ENCODE measurements at regions not wholly inside any gene's neighbourhood (a gene's known extent, or its start where the extent isn't known, plus 50 kb on each side); places are given as distances from the start of the nearest gene placed in this dataset.
"Not testable (repeated sequence)": the region's sequence is repeated elsewhere in the genome, so short reads cannot be mapped to it uniquely, and the experiment has no call there.

DNA sequence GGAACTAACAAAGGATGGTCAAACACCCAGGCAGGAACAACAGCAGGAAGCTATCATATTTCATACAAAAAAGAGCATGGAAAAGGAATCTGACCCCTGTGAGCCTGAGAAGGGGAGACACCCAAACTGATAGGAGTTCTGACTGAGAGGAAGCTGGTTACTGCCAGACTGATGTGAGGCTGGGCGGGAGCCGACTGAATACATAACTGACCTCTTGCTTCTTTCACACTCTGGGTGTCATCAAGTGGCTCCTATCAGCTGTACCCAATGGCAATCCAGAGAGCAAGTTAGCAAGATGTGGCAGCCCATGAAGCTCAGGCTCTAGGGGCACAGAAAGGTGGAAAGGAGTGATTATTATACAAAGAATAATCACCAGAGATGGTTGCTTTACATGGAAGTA lies 795.1 kb upstream of the HS3ST5 start:
- H3K9me3 ChIP-seq: peaks cover 0 to 5% (median 0%) of the 10 kb centered on the region in 8 donors
- no peak overlapping the region for H3K27ac ChIP-seq
- H3K27me3 ChIP-seq (replicated peaks in 1 of 7): no peaks in the 10 kb centered on the region
- intact Hi-C loops (cut with DNase I; ENCODE audit: low total_unique reads): no loop called here
- no peaks in the 10 kb centered on the region for H3K36me3 ChIP-seq
- WGBS, 5 donors: 53 to 72% (median 60%) methylated on average over 2 of the region's 2 CpGs
- H3K4me1 ChIP-seq: no peaks in the 10 kb centered on the region
- TF ChIP-seq POLR2A (IDR thresholded peaks at IDR 0.05) (no peak), POLR2AphosphoS5 (IDR thresholded peaks at IDR 0.05) (no peak)
- TF ChIP-seq, protein P1, sequence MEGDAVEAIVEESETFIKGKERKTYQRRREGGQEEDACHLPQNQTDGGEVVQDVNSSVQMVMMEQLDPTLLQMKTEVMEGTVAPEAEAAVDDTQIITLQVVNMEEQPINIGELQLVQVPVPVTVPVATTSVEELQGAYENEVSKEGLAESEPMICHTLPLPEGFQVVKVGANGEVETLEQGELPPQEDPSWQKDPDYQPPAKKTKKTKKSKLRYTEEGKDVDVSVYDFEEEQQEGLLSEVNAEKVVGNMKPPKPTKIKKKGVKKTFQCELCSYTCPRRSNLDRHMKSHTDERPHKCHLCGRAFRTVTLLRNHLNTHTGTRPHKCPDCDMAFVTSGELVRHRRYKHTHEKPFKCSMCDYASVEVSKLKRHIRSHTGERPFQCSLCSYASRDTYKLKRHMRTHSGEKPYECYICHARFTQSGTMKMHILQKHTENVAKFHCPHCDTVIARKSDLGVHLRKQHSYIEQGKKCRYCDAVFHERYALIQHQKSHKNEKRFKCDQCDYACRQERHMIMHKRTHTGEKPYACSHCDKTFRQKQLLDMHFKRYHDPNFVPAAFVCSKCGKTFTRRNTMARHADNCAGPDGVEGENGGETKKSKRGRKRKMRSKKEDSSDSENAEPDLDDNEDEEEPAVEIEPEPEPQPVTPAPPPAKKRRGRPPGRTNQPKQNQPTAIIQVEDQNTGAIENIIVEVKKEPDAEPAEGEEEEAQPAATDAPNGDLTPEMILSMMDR (IDR thresholded peaks at IDR 0.05 in 8 of 11, conservative IDR thresholded peaks at IDR 0.05 in 3 of 11): no peak
- H3K4me3 ChIP-seq: no peak overlapping the region
- no peak for DNase-seq

DNA sequence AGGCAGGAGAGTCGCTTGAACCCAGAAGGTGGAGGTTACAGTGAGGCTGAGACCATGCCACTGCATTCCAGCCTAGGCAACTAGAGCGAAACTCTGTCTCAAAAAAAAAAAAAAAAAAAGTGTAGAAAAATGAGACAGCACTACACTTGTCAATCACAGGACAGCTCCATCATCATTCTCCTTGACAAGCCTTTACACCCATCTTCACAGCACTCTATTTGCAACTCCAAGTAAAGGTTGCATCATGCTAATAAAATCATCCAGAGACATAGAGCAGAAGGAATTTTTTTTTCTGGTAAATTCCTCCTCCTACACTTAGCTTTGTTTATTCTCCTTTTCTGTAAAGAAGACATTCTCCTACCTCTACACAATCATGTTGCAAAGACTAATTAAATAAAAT lies 791.0 kb upstream of the HS3ST5 start:
- Histone ChIP-seq H3K27me3 (replicated peaks in 1 of 7) (no peaks in the 10 kb centered on the region), H3K9me3 (peaks cover 0 to 16% (median 12%) of the 10 kb centered on the region in 8 donors), H3K4me3 (no peak overlapping the region), H3K36me3 (no peaks in the 10 kb centered on the region), H3K27ac (no peak overlapping the region), H3K4me1 (no peaks in the 10 kb centered on the region)
- no peak for TF ChIP-seq POLR2A (IDR thresholded peaks at IDR 0.05)
- TF ChIP-seq POLR2AphosphoS5 (IDR thresholded peaks at IDR 0.05): no peak
- TF ChIP-seq, protein P1 (IDR thresholded peaks at IDR 0.05 in 8 of 11, conservative IDR thresholded peaks at IDR 0.05 in 3 of 11): no peak
- DNase-seq: no peak
- 71 to 94% (median 86%) methylated on average over 2 of the region's 2 CpGs for WGBS, 5 donors
- intact Hi-C loops (cut with DNase I; ENCODE audit: low total_unique reads): no loop called here

DNA sequence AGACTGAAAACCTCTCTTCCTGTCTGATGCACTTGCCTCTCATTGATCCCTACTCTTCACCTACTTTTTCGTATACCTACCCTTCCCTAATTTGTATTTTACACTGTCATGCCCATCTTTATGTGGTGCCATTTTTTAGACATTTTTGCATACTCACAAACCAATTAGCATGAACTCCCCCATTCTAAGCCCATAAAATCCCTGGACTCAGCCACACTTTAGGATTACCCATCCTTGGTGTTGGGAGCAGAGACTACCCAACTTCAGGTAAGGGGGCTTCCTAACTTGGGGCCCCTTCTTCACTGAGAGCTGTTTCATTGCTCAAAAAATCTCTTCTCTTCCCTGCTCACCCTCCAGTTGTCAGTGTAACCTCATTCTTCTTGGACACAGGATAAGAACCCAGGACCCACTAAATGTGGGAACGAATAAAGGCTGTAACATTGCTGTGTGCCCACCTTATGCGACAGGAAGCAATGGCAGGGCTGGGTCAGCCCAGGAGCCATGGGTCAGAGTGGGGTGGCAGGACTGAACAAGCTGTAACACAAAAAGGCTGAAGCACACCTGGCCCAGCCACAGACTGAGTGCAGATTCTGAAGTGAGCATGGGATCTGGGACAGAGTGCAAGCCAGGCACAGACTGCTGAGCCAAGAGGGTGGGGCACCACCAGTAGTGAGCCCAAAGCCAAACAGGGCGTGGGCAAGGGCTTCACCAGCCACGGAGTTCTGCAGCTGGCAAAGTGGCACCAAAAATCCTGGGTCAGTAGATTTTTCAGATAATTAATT lies 789.1 kb upstream of the HS3ST5 start:
- H3K4me3 ChIP-seq: no peak overlapping the region
- intact Hi-C loops (cut with DNase I; ENCODE audit: low total_unique reads): no loop called here
- peaks cover 0 to 14% (median 11%) of the 10 kb centered on the region in 8 donors for H3K9me3 ChIP-seq
- DNase-seq: peak; percentile 39
- H3K27me3 ChIP-seq (replicated peaks in 1 of 7): no peaks in the 10 kb centered on the region
- no peaks in the 10 kb centered on the region for H3K36me3 ChIP-seq
- H3K27ac ChIP-seq: no peak overlapping the region
- TF ChIP-seq POLR2AphosphoS5 (IDR thresholded peaks at IDR 0.05) (no peak), POLR2A (IDR thresholded peaks at IDR 0.05) (no peak)
- TF ChIP-seq, protein P1 (IDR thresholded peaks at IDR 0.05 in 8 of 11, conservative IDR thresholded peaks at IDR 0.05 in 3 of 11): no peak
- H3K4me1 ChIP-seq: no peaks in the 10 kb centered on the region
- WGBS, 5 donors: 68 to 87% (median 81%) methylated on average over 5 of the region's 5 CpGs

DNA sequence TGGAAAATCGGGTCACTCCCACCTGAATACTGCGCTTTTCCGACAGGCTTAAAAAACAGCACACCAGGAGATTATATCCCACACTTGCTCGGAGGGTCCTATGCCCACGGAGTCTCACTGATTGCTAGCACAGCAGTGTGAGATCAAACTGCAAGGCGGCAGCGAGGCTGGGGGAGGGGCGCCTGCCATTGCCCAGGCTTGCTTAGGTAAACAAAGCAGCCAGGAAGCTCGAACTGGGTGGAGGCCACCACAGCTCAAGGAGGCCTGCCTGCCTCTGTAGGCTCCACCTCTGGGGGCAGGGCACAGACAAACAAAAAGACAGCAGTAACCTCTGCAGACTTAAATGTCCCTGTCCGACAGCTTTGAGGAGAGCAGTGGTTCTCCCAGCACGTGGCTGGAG lies 778.7 kb upstream of the HS3ST5 start:
- H3K4me1 ChIP-seq; H3K4me3 ChIP-seq; H3K36me3 ChIP-seq; H3K27me3 ChIP-seq (replicated peaks in 1 of 7); intact Hi-C loops (cut with DNase I; ENCODE audit: low total_unique reads); H3K27ac ChIP-seq; DNase-seq: not testable (repeated sequence)
- peaks cover 0 to 15% (median 2%) of the 10 kb centered on the region in 8 donors for H3K9me3 ChIP-seq
- 80 to 86% (median 86%) methylated on average over 11 of the region's 11 CpGs for WGBS, 5 donors
